ENCODE measurements at regions not wholly inside any gene's neighbourhood (a gene's known extent, or its start where the extent isn't known, plus 50 kb on each side); places are given as distances from the start of the nearest gene placed in this dataset.
A peak's percentile ranks its signal among the peaks of the same experiment; 100 is the strongest.

DNA sequence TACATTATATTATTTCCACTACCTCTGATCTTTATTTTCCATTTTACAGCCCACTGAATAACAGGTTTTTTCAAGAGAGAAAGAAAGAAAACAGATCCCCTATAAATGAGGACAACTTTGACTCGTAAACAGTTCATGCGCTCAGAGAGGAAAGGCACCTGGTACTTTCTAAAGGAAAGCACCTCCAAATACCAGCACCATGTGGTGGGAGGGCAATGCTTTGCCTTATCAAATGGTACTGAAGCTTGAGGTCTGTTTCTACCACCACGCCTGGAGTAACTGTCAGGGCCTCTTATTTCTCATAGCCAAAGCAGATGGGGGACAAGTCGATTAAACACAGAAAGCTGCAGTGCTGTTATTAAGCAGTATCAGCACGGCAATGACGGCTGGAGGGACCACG is 510.3 kb upstream of the ZFHX3 start:
- peaks cover 0 to 5% (median 2%) of the 10 kb centered on the region in 5 experiments for H3K27me3 ChIP-seq (replicated peaks in 2 of 5; ENCODE audit: control insufficient read depth in 4 of 5, insufficient read depth in 5 of 5, low read length in 4 of 5)
- no peak for DNase-seq
- ChIA-PET CTCF (no interaction called here), POLR2A (no interaction called here)
- H3K4me3 ChIP-seq (ENCODE audit: control insufficient read depth in 1 of 7, extremely low read depth in 1 of 7, insufficient read depth in 4 of 7, low read depth in 2 of 7, low read length in 6 of 7): no peak overlapping the region
- no peaks in the 10 kb centered on the region for H3K36me3 ChIP-seq (ENCODE audit: control insufficient read depth in 4 of 4, insufficient read depth in 4 of 4, low read length in 3 of 4)
- WGBS (ENCODE audit: insufficient coverage): 95% methylated on average over 3 of the region's 7 CpGs
- H3K27ac ChIP-seq (ENCODE audit: insufficient read depth in 1 of 2, low read depth in 1 of 2, low read length in 2 of 2, poor library complexity in 1 of 2, severe bottlenecking in 2 of 2): no peak overlapping the region
- H3K4me1 ChIP-seq (ENCODE audit: control extremely low read depth in 1 of 4, control insufficient read depth in 4 of 4, insufficient read depth in 4 of 4, low read length in 3 of 4): no peaks in the 10 kb centered on the region
- no peaks in the 10 kb centered on the region for H3K9me3 ChIP-seq (ENCODE audit: control extremely low read depth in 1 of 5, control insufficient read depth in 4 of 5, insufficient read depth in 2 of 5, low read depth in 1 of 5, low read length in 4 of 5)

DNA sequence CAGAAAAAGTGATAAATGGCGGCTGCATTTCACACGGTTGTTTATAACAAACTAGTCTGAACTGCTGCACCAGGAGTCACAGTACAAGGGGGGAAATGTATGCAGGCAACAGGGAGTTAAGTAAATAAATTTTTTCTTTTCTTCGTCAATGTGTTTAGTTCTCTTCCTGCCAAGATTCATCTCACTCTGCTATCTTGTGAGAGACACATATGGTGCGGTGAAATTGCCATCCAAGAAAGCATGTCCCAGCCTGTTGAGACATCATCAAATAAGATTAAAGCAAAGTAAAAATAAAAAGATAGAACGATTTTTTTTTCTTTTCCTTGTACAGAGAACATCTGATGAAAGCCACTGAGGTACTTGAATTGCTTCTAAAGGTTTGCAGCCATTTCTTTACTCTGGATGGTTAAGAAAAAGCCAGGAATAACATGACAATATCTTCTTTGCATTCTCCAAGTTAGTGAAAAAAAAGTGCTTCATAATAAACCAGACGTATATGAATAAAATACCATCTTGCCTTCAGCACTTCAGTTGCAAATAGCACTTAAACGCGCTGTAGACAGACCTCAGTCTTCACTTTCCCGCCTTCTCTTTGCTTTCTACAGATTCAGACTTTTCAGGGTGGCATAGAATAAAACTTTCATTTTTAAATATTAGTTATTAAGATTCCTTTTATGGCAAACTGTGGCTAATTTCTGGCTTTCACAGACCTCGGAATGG is 506.2 kb upstream of the ZFHX3 start:
- no peak overlapping the region for H3K27ac ChIP-seq (ENCODE audit: insufficient read depth in 1 of 2, low read depth in 1 of 2, low read length in 2 of 2, poor library complexity in 1 of 2, severe bottlenecking in 2 of 2)
- no peak for DNase-seq
- 97% methylated on average over 4 of the region's 10 CpGs for WGBS (ENCODE audit: insufficient coverage)
- H3K36me3 ChIP-seq (ENCODE audit: control insufficient read depth in 4 of 4, insufficient read depth in 4 of 4, low read length in 3 of 4): no peaks in the 10 kb centered on the region
- ChIA-PET CTCF (no interaction called here), POLR2A (no interaction called here)
- no peaks in the 10 kb centered on the region for H3K4me1 ChIP-seq (ENCODE audit: control extremely low read depth in 1 of 4, control insufficient read depth in 4 of 4, insufficient read depth in 4 of 4, low read length in 3 of 4)
- H3K27me3 ChIP-seq (replicated peaks in 2 of 5; ENCODE audit: control insufficient read depth in 4 of 5, insufficient read depth in 5 of 5, low read length in 4 of 5): peaks cover 2 to 31% (median 16%) of the 10 kb centered on the region in 5 experiments
- H3K4me3 ChIP-seq (ENCODE audit: control insufficient read depth in 1 of 7, extremely low read depth in 1 of 7, insufficient read depth in 4 of 7, low read depth in 2 of 7, low read length in 6 of 7): no peak overlapping the region
- no peaks in the 10 kb centered on the region for H3K9me3 ChIP-seq (ENCODE audit: control extremely low read depth in 1 of 5, control insufficient read depth in 4 of 5, insufficient read depth in 2 of 5, low read depth in 1 of 5, low read length in 4 of 5)

DNA sequence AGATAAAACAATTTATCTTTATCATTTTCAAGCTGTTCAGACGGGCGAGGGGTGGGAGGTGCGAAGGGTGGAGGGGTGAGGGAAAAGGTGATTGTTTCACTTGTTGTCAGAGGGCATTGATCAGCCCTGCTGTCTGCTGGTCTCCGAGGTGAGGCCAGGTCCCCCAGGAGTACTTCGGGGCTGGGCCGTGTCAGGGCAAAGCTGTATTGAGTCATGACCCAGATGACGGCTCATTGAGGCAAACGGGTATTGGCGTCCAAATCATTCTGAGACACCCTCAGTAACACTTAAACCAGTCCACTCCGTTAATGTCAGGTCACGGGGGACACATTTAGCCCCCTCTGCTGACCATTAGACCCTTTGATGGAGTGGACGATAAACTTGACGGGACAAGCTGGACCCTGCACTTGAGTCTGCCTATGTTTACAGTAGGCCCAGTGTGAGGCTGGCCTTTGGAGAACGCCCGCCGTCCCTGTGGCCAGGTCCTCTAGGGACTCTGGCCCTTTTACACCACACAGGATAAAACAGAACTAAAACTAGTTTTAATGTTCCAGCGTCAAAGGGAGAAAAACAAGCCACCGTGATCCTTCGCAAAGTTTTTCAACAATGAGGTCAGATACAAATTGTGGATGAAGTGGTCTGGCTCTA is 502.2 kb upstream of the ZFHX3 start:
- no peaks in the 10 kb centered on the region for H3K4me1 ChIP-seq (ENCODE audit: control extremely low read depth in 1 of 4, control insufficient read depth in 4 of 4, insufficient read depth in 4 of 4, low read length in 3 of 4)
- H3K4me3 ChIP-seq (ENCODE audit: control insufficient read depth in 1 of 7, extremely low read depth in 1 of 7, insufficient read depth in 4 of 7, low read depth in 2 of 7, low read length in 6 of 7): no peak overlapping the region
- DNase-seq: no peak
- no peaks in the 10 kb centered on the region for H3K36me3 ChIP-seq (ENCODE audit: control insufficient read depth in 4 of 4, insufficient read depth in 4 of 4, low read length in 3 of 4)
- ChIA-PET CTCF (no interaction called here), POLR2A (no interaction called here)
- H3K27ac ChIP-seq (ENCODE audit: insufficient read depth in 1 of 2, low read depth in 1 of 2, low read length in 2 of 2, poor library complexity in 1 of 2, severe bottlenecking in 2 of 2): no peak overlapping the region
- WGBS (ENCODE audit: insufficient coverage): 91% methylated on average over 18 of the region's 19 CpGs
- H3K27me3 ChIP-seq (replicated peaks in 2 of 5; ENCODE audit: control insufficient read depth in 4 of 5, insufficient read depth in 5 of 5, low read length in 4 of 5): peaks cover 10 to 64% (median 37%) of the 10 kb centered on the region in 5 experiments
- H3K9me3 ChIP-seq (ENCODE audit: control extremely low read depth in 1 of 5, control insufficient read depth in 4 of 5, insufficient read depth in 2 of 5, low read depth in 1 of 5, low read length in 4 of 5): no peaks in the 10 kb centered on the region

DNA sequence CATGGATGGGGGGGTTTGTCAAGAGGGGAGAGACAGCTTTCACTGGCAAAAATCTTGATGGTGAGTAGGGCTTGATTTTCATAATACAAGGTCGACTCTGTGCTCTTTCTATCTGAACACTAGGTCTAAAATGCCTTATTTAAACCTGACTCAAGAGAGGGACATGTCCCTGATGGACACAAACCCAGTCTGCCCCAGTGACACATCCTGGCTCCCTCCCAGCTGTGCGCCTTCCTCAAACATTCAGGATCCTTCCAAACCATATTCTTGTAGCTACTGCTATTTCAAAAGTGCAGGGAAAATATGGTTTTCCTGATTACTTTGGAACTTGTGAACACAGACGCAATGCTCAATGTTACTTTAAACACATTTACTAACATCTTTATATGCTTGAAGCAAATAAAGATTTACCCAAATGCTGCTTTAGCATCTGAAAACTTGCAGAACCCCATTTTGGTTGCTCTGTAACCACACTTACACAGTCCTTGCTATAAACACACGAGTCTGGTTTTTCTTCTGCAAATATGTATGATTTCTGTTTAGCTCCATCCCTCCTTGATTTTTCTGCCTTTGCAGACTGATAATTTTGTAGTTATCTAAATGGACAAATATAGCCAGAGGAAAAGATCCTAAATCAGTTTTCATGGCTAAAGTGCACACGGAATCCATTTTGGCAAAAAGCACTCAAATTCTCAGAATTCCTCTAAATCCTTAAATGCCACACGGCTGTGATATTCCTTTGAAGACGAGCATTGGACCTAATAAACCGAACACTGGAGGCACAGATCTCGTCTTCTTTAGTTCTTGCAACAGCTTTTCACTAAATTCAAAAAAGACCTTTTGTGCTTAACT is 499.9 kb upstream of the ZFHX3 start:
- Histone ChIP-seq H3K4me1 (ENCODE audit: control extremely low read depth in 1 of 4, control insufficient read depth in 4 of 4, insufficient read depth in 4 of 4, low read length in 3 of 4) (no peaks in the 10 kb centered on the region), H3K4me3 (ENCODE audit: control insufficient read depth in 1 of 7, extremely low read depth in 1 of 7, insufficient read depth in 4 of 7, low read depth in 2 of 7, low read length in 6 of 7) (no peak overlapping the region), H3K9me3 (ENCODE audit: control extremely low read depth in 1 of 5, control insufficient read depth in 4 of 5, insufficient read depth in 2 of 5, low read depth in 1 of 5, low read length in 4 of 5) (no peaks in the 10 kb centered on the region), H3K27ac (ENCODE audit: insufficient read depth in 1 of 2, low read depth in 1 of 2, low read length in 2 of 2, poor library complexity in 1 of 2, severe bottlenecking in 2 of 2) (no peak overlapping the region), H3K27me3 (replicated peaks in 2 of 5; ENCODE audit: control insufficient read depth in 4 of 5, insufficient read depth in 5 of 5, low read length in 4 of 5) (peaks cover 10 to 81% (median 49%) of the 10 kb centered on the region in 5 experiments), H3K36me3 (ENCODE audit: control insufficient read depth in 4 of 4, insufficient read depth in 4 of 4, low read length in 3 of 4) (no peaks in the 10 kb centered on the region)
- WGBS (ENCODE audit: insufficient coverage): 81% methylated on average over 7 of the region's 9 CpGs
- ChIA-PET CTCF (no interaction called here), POLR2A (interaction anchor here (0.6 kb wide), 1 partner anchor 274 kb away, joined by 3 read pairs; no protein-coding TSS in a partner anchor)
- DNase-seq: no peak

DNA sequence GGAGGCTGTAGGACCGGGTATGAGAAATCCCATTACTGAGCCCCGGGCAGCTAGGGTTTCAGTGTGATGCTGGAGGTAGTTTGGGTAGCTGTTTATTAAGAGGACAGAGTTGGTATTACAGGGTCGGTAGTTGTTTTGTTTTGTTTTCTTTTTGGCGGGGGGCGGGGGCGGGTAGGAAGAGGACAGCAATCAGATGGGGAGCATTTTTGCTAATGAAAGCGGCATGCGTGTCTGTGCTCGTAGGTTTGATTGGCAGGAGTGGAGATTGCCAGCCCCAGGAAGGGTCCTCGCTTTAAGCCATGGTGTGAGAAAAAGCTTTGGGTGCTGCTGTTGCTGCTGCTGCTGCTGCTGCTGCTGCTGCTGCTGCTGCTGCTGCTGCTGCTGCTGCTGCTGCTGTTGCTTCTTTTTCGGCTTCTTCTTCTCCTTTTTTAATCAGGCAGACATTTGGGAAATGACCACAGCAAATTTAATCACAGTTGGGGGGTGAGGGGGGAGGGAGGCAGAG is 498.5 kb upstream of the ZFHX3 start:
- Histone ChIP-seq H3K4me3 (ENCODE audit: control insufficient read depth in 1 of 7, extremely low read depth in 1 of 7, insufficient read depth in 4 of 7, low read depth in 2 of 7, low read length in 6 of 7) (no peak overlapping the region), H3K4me1 (ENCODE audit: control extremely low read depth in 1 of 4, control insufficient read depth in 4 of 4, insufficient read depth in 4 of 4, low read length in 3 of 4) (no peaks in the 10 kb centered on the region), H3K27ac (ENCODE audit: insufficient read depth in 1 of 2, low read depth in 1 of 2, low read length in 2 of 2, poor library complexity in 1 of 2, severe bottlenecking in 2 of 2) (no peak overlapping the region), H3K9me3 (ENCODE audit: control extremely low read depth in 1 of 5, control insufficient read depth in 4 of 5, insufficient read depth in 2 of 5, low read depth in 1 of 5, low read length in 4 of 5) (no peaks in the 10 kb centered on the region), H3K36me3 (ENCODE audit: control insufficient read depth in 4 of 4, insufficient read depth in 4 of 4, low read length in 3 of 4) (no peaks in the 10 kb centered on the region), H3K27me3 (replicated peaks in 2 of 5; ENCODE audit: control insufficient read depth in 4 of 5, insufficient read depth in 5 of 5, low read length in 4 of 5) (peaks cover 10 to 76% (median 41%) of the 10 kb centered on the region in 5 experiments)
- POLR2A ChIA-PET: no interaction called here
- CTCF ChIA-PET: interaction anchor here (0.7 kb wide), 1 partner anchor 736 kb away, joined by 4 read pairs; no protein-coding TSS in a partner anchor
- 2% methylated on average over 6 of the region's 11 CpGs for WGBS (ENCODE audit: insufficient coverage)
- peak in 2 of 3 donors; percentile 17 to 44 for DNase-seq

DNA sequence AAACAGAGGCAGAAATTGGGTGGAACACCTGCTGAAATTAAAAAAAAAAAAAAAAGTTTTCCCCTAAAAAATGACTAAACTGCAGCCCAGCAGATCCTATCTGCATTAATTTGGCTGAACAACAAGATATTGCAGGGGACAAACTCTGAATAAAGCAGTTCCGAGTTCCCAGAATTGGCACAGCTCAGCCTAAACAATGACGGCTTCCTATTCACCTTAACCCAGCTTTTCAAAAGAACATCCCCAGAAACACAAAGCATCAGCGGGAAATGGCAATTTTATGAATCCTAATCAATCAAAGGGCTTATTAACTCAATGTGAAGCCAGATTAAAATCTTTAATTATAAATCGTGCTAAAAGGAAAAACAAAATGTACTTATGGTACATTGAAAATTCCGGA is 497.8 kb upstream of the ZFHX3 start:
- 29% methylated on average over 2 of the region's 5 CpGs for WGBS (ENCODE audit: insufficient coverage)
- H3K27ac ChIP-seq (ENCODE audit: insufficient read depth in 1 of 2, low read depth in 1 of 2, low read length in 2 of 2, poor library complexity in 1 of 2, severe bottlenecking in 2 of 2): no peak overlapping the region
- H3K9me3 ChIP-seq (ENCODE audit: control extremely low read depth in 1 of 5, control insufficient read depth in 4 of 5, insufficient read depth in 2 of 5, low read depth in 1 of 5, low read length in 4 of 5): no peaks in the 10 kb centered on the region
- no peak overlapping the region for H3K4me3 ChIP-seq (ENCODE audit: control insufficient read depth in 1 of 7, extremely low read depth in 1 of 7, insufficient read depth in 4 of 7, low read depth in 2 of 7, low read length in 6 of 7)
- no peak for DNase-seq
- POLR2A ChIA-PET: no interaction called here
- no peaks in the 10 kb centered on the region for H3K4me1 ChIP-seq (ENCODE audit: control extremely low read depth in 1 of 4, control insufficient read depth in 4 of 4, insufficient read depth in 4 of 4, low read length in 3 of 4)
- H3K27me3 ChIP-seq (replicated peaks in 2 of 5; ENCODE audit: control insufficient read depth in 4 of 5, insufficient read depth in 5 of 5, low read length in 4 of 5): peaks cover 8 to 71% (median 39%) of the 10 kb centered on the region in 5 experiments
- no peaks in the 10 kb centered on the region for H3K36me3 ChIP-seq (ENCODE audit: control insufficient read depth in 4 of 4, insufficient read depth in 4 of 4, low read length in 3 of 4)
- CTCF ChIA-PET: interaction anchor here (0.7 kb wide), 1 partner anchor 737 kb away, joined by 4 read pairs; no protein-coding TSS in a partner anchor

All from common myeloid progenitor, CD34-positive (primary cell).